GM20431 (cell line): ENCODE measurements at regions not wholly inside any gene's neighbourhood (a gene's known extent, or its start where the extent isn't known, plus 50 kb on each side); places are given as distances from the start of the nearest gene placed in this dataset.

Experiments used
- in situ Hi-C: fragments of 300-500 bp; cut with MseI, MboI; formaldehyde crosslinking; loops from one replicate; pipeline ENCODE4 v1.15.0; 2020; ENCODE audit warnings: low sequenced_read_pairs; ENCODE audit not compliant: unreplicated experiment

DNA sequence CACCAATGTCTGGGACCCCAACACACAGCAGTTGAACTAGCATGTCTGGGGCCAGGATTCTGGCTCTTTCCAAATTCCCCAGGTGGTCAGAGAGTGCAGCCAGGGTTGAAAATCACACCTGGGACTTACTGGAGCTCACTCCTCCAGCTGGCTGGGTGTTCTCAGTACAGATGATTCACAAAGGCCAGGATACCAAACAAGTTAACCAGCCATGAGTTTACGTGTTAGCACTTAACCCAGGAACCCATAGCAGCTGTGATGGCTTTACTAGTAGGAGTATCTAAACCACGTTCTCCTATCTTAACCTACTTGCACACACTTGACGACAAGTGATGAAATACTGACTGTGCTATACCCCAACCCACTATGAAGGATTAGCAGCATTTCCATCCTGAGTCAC is 222.8 kb downstream of the FBXO15 start:
- in situ Hi-C loops: no loop called here

DNA sequence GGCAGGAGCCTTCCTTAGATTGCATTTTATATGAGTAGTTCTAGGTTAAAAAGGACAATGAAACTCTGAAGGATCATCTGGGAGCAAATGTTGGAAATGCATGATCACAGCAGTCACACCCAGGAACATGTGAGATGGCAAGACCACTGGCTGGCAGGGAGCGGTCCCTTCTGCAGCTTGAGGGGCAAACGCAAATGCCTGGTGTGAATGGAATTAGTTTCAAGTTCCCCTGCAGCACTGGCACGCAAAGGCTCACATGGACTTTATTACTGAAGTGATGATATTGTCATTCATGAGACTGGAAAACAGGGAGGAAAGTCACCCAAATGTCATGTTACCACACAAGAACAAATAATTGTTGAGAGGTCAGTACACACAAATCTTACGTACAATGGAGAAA is 223.3 kb downstream of the FBXO15 start:
- in situ Hi-C loops: no loop called here

DNA sequence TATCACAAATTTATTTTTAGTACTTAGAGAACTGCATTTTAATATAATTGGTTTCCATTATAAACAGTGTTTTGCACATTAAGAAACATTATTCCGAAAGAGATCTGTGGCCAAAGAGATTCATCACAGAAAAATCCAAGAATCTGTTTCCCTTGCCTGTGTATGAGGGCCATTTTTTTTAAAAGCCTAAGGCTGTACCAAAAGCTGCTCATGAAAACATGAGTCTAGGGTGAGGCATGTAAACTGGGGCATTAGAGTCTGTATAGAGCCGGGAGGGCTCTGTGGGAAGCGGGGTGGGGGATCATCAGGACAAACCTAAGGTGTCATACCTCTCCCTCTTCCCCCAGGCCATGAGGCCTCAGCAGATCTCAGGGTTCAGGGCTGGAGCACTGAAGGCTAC is 223.8 kb downstream of the FBXO15 start:
- in situ Hi-C loops: no loop called here

DNA sequence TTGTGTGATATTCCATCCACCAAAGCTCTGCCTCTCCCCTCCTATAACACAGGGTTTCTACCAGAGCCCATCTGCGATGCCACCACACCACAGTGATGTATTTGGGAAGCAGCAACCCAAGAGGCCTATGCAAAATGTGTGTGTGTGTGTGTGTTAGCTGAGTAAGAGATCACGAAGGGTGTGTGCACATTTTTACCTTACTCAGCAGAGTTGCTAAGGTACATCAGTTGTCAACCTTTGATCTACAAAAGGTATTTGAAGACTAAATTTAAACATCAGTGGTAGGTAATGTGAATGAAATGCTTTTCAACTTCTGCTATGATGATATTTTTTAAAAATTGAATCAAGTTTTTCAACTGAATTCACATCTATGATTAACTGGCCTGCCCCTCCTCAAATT is 227.6 kb downstream of the FBXO15 start:
- in situ Hi-C loops: no loop called here

DNA sequence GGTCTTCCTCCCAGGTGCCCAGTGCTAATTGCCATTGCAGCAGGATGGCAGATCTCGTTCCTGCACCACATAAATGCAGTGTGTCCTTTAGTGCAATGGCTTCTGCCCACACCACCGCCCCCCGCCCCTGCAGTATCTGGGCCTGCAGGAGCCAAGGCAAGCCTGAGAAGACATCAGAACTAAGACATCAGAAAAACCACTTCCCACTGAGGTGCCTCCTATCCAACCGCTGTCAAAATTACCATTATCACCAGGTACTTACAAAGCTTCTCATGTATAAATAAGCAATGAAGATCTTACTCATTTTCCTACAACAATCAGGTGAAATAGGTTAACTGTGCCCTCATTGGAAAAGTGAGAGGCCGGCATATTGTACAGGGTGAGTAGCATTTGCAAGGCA is 228.8 kb downstream of the FBXO15 start:
- in situ Hi-C loops: no loop called here

DNA sequence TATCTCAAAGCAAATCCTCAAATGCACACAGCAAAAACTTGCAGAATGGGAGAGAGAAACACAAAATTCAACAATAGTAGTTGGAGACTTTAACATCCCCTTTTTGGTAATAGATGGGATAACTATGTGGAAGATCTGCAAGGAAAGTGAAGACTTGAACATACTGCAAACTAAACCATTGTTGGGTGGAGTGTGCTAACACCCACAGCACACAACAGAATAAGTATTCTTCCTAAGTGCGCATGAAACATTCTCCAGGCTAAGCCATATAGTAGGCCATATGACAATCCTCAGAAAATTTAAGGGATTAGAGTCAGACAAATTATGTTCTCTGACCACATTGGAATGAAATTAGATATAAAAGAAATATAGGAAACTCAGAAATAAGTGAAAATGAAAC is 230.6 kb downstream of the FBXO15 start:
- in situ Hi-C loops: no loop called here

DNA sequence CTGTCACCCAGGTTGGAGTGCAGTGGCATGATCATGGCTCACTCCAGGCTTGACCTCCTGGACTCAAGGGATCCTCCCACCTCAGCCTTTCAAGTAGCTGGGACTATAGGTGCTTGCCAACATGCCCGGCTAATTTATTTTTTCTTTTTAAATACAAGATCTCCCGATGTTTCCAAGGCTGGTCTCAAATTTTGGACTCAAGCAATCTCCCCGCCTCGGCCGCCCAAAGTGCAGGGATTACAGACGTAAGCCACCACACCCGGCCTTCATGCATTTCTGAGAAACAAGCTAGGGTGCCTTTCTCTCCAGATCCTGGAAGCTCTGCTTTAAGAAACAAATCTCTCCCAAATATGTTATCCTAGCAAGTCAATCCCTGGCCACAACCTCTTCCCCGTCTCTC is 234.1 kb downstream of the FBXO15 start:
- in situ Hi-C loops: no loop called here

DNA sequence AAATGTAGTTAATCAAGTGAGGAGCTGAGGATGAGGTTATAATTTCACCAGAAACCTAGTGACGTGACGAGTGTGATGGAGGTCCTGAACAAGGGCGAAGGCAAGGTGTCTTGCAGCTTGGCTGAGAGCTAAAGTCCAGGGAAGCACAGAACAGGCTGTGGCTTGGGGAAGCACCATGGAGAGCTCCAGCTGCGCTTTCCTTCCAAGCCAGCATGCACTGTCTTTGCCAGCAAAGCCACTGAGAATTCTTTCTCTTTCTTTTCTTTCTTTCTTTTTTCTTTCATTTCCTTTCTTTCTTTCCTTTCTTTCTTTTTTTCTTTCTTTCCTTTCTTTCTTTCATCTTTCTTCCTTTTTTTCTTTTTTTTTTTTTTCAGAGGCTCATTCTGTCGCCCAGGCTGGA is 239.3 kb downstream of the FBXO15 start:
- in situ Hi-C loops: no loop called here

DNA sequence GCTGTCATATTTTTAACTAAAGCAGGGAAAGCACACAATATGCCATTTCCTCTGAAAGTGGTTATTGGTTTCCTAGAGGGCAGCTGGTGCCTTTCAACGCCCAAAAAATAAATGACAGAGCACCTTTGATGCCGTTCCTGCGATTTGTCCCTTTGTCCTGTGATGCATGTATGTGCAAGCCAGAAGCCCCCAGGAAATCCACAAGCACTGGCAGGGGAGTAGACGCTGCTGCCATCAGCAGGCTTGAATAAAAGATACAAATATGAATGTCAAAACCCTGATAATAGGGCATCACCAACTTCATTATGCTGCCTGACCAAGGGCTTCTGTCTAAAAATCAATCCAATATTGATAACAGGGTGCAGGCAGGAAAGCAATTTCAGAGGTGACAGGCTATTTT is 246.1 kb downstream of the FBXO15 start:
- in situ Hi-C loops: no loop called here

DNA sequence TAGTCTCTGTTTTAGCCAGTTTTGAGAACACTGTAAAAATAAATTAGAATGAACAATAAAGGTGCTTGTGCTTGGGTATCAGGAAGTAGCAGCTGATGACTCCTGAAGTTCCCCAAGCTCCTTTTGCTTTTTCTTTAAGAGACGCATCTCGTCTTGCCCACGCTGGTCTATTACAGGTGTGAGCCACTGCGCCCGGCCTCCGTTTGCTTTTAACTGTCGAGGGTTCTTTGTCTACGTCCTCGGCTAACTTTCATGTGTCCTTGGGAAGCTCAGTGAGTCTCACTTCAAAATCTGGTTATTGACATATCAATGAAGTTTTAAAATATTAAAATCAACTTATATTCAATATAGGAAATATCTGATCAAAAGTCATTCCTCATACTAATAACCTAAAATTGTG is 246.5 kb downstream of the FBXO15 start:
- in situ Hi-C loops: no loop called here

DNA sequence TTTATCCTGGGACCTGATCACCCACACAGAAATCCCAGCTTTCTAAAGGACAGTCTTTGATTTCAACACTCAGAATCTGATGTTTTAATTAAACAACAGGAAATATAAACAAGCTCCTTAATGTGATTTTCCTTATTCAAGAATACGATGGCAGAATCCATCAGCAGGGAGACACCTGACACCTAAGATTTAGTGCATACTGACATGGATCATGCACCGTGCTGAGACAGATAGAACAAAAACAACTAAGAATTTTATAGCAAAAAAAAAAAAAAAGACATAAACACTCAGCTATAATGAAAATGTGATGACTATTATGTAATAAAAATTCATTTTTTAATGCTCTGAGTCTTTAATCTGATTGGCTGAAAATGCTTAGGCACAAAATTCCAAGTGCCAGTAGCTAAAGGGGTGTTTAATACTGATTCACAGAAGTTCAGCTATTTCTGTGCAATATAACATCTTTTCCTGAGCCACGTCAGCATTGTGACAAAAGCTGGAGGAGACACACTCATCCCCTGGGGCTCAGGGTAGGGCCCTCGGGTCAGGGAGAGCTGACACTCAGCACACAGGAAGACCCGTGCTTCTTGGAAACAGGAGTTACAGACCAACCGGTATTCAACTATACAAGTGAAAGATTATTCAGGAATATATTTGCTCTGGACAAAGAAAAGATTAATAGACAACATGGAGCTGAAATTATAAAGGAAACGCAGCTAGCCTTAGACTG is 247.4 kb downstream of the FBXO15 start:
- in situ Hi-C loops: no loop called here

DNA sequence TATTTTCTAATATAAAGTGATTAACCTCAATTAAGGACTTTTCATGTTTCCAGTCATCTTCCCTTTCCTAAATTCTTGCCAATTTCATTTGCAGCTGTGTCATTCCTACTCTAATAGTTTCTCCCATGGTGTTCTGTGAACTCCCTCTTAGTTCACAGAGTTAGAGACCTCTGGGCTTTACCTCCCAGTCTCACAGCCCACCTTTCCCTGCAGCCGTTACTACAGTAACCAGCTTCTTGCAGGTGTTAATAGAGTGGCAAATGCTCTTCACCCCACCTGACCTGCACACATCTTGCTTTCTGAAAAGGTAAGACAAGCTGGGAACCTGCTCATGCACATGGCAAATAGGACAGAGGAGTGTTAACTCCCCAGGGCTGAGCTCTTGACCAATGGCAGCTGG is 250.1 kb downstream of the FBXO15 start:
- in situ Hi-C loops: no loop called here

DNA sequence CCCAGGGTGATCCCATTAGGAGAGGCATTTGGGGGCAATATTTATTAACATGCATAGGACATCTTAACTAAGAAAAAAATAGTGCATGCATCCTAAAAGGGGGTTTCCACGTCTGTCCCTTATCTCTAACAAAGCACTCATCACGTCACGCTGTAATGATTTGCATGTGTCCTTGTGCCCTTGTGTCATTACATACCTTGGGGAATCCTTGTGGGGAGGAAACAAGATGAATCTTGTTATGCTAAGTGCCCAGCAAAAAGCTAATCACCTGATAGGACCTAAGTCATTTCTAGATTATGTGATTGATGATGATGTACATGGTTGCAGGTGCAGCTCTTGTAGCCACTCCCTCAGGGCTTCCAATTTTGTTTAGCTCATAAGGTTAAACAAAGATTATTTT is 250.9 kb downstream of the FBXO15 start:
- in situ Hi-C loops: no loop called here

DNA sequence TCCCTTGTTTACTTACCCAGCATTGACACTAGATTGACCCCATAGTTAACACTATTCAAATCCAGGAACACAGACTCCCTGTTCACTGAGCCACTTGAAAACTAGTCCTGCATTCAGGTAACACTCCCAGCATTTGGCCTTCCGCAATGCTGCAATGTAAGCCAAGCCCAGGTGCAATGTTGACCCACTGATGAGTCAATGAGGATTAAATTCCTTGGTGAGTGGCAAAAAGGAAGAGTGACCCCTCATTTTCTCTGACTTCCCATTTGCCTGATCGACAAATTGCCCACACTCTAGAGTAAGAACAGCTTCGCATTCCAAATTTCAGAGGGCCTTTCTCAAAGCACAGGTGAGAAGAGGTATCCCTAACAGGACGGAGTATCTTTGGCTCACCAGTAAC is 251.9 kb downstream of the FBXO15 start:
- in situ Hi-C loops: no loop called here

DNA sequence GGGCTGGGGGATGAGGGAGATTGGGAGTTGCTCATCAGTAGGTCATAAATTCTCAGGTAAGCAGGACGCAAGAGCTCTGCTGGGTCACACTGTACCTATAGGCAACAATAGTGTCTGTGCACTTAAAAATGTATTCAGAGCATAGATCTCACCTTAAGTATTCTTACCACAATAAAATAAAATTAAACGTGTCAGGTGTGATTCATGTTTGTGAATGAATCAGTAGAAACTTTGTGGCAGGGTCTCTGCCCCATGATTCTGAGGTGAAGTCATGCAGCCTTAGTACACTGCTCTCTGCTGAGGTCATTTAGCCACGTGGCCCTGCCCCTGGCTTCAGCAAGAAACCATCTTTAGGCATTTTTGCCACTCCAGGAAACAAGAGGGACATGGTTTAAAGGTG is 253.8 kb downstream of the FBXO15 start:
- in situ Hi-C loops: no loop called here

DNA sequence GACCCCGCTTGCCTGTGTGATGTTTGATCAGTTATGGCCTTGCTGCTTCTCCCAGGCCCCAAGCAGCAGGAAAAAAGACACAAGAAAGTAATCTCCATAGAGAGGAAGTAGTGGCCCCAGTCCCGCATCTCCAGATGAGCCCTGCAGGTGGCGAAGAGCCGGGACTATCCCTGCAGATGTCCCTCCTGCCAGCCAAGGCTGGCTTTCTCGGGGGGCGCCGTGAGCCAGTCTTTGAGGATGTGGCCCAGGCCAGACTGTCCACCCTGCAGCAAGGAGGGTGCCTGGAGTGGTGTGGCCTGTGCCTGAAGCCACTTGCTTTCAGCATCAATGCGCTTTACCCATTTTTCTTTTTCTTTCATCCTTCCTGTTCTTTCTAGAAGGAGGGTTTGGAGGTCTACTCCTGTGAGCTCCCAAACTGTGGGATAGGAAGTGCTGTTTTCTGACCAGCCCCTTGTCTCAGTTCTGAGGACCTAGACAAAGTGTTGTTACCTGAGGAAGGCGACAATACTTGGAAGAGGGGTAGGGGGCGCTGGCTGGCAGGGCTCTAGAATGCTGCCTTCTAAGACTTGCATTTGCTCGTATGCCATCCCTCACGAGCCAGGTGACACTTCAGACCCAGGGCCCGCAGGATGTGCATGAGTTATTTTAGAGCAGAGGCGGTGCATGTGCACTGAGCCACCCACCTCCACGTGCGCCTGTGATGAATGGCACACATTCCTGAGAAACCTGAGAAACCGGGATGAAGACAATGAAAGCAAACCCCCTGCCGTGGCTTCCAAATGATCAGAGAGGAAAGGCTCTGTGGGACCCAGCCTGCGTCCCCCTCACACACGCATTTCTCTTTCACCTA is 255.8 kb downstream of the FBXO15 start:
- in situ Hi-C loops: no loop called here

DNA sequence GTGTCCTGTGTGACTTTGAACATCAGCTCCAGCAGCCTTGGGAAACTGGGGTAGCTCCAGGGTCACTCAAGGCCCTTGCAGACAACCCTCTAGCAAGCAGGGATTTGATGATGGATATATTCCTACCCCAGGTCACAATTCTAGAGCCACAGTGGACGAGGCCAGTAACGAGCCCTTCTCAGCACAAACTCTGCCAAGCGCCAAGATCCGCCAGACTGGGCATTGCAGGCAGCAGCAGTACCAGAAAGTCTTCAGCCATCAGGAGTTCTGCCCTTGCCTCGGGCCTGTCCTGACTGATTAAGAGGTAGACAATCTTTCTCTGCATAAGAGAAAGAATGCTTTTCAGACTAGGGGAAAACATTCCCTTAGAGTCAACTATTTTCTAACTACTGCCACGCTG is 259.1 kb downstream of the FBXO15 start:
- in situ Hi-C loops: no loop called here

DNA sequence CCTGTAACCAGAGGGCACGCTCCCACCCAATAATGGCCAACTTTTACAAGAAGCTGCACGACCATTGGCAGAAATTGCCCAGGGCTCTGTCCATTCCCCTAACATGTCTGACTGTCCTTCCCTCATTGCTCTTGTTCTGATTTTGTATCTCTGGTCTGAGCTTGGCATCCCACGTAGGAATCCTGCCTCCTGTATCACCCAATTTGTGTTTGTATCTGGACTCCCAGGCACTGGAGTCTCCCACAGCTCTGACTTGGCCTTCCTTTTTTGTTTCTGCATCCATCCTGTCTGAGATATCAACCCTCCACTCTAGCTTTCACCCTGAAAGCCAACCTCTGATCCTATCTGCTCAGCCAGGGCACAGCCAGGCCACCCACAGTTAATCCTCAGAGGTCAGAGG is 259.8 kb downstream of the FBXO15 start:
- in situ Hi-C loops: no loop called here

DNA sequence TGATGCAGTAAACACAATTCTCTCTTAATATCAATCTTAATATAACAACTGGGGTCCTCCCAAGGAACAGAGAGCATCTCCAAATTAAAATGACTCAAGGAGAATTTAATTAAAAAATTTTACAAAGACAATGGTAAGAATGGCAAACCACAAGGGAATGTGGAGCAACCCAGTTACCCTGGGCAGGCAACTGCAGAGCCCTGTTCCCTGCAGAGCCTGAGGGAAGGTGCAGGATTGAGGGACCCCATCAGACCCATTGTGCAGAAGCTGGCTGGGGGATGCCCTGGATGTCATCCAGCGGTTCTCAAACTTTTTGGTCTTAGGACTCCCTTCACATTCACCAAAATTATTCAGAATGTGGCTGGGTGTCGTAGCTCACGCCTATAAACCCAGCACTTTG is 262.8 kb downstream of the FBXO15 start:
- in situ Hi-C loops: no loop called here

DNA sequence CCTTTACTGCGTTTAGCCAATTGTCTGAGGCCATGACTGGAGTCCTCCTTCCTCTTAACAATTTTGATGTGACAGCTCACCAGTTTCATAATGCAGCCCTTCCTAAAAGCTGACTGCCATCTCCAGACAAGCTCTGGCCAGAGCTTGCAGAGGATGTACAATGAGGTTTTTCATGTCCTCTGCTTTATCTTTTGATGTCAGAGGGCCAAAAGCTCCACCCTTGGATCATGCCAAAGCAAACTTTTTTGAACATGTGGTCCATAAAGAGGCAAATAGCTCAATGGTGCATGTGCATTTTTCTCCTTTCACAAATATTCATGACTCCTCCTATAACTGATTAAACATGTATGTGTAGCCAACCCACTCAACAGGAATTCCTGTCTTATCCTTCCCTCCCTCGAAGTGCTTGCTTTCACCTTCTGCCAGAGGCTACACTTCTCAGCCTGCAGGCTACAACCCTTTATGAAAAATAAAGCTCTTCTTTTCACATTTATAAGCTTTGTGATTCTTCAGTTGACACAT is 266.2 kb downstream of the FBXO15 start:
- in situ Hi-C loops: no loop called here

DNA sequence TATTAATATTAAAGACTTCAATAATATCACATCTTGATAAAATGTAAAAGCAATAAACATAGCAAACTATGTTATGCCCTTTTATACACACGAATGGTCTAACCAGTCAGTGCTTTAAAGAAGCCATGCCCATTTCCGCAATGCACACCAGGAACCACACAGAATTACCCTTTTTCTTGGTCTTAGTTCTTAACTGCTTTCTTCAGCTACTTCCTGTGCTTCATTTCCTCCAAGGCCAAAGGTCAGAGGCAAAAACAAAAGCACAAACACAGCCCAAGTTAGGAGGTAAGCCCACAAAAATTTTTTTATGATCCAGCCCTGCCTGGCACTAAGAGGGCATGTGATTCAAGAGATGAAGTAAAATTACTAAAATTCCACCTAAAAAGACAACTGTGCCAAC is 267.2 kb downstream of the FBXO15 start:
- in situ Hi-C loops: no loop called here

DNA sequence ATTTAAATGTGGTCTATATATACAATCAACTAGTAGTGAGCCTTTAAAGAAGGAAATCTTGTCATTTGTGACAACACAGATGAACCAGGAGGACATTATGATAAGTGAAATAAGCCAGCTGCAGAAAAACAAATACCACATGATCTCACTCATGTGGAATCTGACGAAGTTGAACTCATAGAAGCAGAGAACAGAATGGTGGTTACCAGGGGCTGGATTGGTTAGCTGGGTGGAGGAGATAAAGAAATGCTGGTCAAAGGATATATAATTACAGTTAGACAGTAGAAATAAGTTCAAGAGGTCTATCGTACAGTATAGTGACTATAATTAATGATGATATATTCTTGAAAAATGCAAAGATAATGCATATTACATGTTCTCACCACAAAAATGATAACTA is 267.9 kb downstream of the FBXO15 start:
- in situ Hi-C loops: no loop called here
